ENCODE measurements at regions not wholly inside any gene's neighbourhood (a gene's known extent, or its start where the extent isn't known, plus 50 kb on each side); places are given as distances from the start of the nearest gene placed in this dataset.

- TF ChIP-seq, protein P1, sequence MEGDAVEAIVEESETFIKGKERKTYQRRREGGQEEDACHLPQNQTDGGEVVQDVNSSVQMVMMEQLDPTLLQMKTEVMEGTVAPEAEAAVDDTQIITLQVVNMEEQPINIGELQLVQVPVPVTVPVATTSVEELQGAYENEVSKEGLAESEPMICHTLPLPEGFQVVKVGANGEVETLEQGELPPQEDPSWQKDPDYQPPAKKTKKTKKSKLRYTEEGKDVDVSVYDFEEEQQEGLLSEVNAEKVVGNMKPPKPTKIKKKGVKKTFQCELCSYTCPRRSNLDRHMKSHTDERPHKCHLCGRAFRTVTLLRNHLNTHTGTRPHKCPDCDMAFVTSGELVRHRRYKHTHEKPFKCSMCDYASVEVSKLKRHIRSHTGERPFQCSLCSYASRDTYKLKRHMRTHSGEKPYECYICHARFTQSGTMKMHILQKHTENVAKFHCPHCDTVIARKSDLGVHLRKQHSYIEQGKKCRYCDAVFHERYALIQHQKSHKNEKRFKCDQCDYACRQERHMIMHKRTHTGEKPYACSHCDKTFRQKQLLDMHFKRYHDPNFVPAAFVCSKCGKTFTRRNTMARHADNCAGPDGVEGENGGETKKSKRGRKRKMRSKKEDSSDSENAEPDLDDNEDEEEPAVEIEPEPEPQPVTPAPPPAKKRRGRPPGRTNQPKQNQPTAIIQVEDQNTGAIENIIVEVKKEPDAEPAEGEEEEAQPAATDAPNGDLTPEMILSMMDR (IDR thresholded peaks at IDR 0.05): no peak
- no peak for TF ChIP-seq POLR2A (IDR thresholded peaks at IDR 0.05)
Observed at GRCh38 chr15:39393575-39394335, 187.1 kb upstream of the THBS1 start.

All from lower leg skin (tissue), 3 donors.